GM21390 (cell line): ENCODE measurements at regions not wholly inside any gene's neighbourhood (a gene's known extent, or its start where the extent isn't known, plus 50 kb on each side); places are given as distances from the start of the nearest gene placed in this dataset.

ENCODE experiments used
- ATAC-seq: cut with Tn5 transposase; IDR thresholded peaks from one replicate; pipeline ENCODE4 v1.9.1; 2021; ENCODE audit not compliant: unreplicated experiment

DNA sequence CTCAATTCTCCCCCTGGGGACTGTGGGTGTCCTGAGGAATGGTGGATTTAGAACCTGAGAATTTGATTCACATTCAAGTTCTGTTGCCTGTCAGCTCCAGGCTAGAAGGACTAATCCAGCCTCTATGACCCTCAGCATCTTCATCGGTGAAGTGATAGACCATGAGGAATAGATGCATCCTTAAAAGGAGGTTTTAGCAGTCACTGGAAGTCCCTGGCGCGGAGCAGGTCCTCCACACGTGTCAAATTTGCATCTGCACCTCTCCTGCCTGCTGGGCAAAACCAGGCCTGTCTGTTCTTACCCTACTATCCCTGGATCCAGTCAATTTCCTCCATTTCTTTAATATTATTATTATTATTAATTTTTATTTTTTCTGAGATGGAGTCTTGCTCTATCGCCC lies 808.4 kb downstream of the TBC1D22A start:
- ATAC-seq = no peak

DNA sequence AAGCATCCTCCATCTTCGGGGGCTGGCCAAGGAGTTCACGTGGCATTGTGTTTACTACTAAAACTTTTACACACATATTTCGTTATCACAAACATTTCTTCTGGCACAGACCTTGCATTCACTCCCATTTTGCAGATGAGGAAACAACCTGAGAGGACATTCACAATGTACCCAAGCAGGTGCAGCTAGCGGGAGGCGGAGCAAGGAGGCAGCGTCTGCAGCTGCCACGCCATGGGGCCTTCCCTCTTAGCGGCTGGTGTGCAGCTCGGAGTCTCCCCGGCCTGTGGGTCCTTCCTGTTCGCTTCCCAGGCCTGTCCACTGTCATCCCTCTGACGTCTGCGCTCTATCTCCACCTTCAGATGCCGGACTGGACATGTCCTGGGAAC lies 807.8 kb downstream of the TBC1D22A start:
- no peak for ATAC-seq

DNA sequence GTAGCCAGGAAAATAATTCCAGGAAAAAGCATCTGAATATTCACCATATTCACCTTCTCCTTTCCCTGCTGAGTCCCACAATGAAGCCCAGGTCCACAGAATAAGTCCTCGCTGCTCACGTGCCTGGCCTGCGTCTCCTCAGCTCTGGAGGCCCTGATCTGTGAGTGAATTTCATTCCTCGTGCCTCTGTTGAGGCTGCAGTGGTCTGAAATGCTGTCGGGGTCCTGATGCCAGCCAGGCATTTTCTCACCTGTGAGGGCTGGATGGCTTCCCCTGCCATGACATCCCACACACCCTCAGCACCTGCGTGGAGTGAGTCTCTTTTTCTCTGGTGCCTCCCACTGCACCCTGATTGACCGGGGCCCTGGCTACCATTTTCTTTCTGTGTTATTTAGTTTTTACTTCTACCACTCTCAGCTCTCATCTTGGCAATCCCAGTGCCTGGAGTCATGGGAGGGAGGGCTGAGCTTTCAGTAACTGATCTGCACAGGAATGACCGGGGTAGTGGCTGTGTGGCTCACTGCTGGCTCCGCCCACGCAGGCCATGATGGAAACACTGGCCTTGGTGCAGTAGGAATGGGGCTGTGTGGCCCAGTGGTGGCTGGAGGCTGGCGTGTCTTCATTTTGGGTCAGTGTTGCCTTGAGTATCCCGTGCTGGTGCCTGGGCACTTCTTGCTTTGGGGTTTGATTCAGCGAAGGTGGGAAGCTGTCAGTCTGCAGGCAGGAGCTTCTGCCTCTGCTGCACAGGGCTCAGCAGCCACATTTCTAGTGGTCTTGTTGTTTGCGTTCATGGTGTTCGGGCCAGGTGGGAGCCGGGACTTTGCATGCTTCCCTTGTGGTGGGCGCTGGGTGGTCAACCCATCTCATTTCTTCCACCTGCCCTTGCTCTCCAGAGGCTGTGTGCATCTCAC lies 807.2 kb downstream of the TBC1D22A start:
- ATAC-seq = no peak

DNA sequence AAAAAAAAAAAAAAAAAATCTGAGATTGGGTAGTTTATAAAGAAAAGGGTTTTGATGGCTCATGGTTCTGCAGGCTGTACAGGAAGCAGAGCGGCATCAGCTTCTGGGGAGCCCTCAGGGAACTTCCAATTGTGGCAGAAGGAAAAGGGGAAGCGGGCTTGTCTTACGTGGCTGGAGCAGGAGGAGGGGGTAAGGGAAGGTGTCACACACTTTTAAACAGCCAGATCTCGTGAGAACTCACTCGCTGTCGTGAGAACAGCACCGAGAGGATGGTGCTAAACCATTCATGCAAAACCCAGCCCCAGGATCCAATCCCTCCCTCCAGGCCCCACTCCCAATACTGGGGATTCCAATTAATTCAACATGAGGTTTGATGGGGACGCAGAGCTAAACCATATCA lies 806.2 kb downstream of the TBC1D22A start:
- no peak for ATAC-seq

DNA sequence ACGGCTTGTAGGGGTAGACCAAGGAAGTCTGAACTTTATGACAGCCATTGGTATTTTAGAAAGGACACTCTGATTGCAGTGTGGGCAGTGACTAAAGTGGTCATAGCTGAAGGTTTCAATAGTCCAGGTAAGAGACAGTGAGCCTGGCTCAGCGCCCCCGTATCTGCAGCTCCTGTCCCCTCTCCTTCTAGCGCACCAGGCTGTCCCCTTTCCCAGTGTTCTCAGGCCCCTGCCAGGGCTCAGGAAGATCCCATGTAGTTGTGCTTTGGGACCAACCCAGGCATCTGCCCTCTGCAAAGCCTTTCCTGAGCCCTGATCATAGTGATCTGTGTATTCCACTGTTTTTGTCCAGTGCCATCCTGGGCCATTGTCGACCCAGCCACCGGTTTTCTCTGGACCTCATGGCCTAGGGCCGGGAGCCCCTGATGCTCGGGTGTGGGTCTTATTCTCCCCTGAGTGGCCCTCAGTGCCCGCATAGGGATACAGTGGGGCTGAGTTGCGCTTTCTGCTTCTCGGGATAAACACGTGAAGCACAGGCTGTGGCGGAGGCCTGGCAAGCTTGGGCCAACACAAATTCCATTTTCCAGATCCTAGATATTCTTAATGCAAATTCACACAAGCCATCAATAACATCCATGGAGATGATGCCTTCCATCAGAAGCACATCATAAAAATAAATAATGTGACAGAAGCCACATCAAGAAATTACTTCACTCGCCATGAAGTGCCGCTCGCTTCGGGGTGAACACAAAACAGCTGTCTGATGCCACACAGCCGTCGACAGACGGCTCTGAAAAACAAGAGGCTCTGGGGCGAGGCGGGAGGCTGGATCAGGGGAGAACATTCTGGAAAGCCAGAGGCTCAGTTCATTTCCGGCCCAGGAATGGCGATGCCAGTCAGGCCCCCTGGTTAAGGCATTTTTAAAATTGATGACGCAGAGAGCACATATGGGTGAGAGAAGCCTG lies 805.0 kb downstream of the TBC1D22A start:
- no peak for ATAC-seq

DNA sequence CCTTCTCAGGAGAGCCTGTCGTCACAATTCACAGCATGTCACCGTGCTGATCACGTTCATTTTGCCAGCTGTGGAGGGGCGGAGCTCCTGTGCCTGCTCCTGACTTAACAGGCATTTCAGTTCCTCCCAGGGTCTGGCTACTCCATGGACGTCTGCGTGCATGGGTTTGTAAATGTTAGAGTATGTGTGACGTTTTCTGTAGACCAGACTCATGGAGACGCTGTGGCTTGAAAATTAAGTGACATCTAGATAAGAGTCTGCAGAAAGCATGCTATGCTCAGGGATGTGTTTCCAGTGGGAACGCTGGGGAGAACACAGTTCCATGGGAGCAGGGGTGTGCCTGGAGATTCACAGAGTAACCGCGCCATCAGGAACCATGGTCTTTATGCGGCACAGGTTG lies 804.0 kb downstream of the TBC1D22A start:
- ATAC-seq = no peak

DNA sequence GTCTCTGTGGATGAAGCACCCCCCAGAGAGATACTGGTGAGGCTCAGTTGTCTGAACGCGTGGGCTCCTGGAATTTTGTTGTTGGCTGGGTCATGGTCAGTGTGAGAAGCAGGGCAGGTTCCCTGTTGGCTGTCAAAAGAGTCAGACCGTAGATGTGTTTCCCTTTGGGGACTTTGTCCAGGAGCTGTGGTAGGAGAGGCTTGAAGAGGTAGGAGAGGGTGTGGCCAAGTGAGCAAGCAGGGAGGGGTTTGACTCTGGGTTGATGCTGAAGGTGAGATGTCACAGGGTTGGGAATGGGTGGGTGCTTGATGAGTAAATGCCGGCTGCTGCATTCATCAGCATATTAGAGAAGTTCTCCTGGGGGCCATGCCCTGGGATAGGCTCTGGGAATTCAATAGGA lies 803.2 kb downstream of the TBC1D22A start:
- no peak for ATAC-seq

DNA sequence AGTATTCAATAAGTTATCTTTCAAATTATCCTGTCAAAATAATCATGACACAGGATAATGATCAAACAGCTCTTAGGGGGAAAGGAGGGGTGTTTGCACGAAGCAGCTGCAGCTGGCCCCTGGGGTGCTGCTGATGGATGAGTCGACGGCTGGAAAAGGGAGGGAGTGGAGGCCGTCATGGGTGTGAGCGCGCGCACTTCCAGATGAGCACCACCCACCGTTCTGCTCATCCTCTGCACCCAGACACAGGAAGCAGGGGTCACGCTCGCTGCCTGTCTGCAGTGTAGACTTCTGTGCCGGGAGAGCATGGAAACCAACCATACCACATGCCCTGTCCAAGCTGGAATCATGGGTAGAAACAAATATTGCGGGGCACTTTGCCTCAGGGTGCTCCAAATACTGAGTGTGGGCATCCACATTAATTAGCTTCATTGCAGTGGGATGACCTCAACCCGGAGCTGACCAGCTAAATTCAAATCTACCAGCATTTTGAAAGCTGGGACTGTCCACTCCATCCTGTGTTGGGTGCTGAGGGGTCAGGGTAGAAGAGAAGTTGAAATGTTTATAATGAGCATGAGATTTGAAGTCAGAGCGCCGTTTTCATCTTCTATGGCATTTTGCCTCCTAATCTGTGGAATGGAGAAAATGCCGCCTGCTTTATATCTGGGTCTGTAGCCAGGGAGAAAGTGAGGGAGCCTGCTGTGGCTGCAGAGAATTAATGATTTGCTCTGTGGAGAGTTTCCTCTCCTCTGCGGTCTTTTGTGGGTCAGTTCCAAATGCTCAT lies 802.4 kb downstream of the TBC1D22A start:
- no peak for ATAC-seq

DNA sequence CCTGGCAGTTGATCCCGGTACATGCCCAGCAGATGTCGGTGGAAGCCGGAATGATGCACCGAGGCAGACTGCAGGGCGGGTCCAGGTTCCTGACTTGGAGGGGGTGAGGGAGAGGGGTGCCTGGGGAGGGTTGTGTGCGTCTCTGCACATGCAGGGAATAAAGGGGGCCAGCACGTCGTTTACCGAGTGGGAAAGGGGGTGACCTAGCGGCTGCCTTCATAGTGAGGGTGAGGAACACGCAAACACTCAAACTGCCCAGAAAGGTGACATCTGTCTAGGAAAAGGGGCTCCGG lies 801.7 kb downstream of the TBC1D22A start:
- no peak for ATAC-seq

DNA sequence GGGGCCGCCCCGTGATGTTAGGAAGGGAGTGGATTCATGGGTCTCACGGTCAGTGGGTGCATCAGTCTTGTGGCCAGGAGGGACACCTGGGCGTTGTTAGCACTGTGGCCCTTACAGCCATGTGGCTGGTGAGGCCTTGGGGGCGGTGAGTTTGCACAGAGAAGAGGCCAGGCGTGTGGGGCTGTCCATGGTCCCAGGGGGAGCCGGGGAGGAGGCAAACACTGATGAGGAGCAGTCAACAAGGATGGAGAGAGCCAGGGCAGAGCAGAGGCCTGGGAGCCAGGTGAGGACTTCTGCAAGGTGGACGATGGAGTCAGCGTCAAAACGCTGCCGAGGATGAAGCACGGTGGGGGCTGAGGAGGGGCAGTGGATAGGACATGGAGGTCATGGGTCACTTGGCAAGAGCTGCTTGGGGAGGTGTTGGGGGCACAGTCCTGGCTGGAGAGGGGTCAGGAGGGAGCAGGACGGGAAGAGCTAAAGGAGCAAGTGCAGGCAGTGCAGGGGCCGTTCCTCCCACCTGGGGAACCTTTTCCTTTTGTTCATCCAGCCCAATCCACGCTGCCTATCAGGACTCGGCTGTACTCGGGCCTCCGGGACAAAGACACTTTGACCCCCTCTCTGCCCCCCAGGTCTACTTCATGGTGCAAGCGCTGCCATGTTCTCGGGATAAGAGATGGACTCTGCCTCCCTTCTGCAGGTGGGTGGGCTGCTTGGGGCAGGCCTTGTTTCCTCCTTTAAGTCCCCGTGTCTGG lies 801.1 kb downstream of the TBC1D22A start:
- no peak for ATAC-seq

DNA sequence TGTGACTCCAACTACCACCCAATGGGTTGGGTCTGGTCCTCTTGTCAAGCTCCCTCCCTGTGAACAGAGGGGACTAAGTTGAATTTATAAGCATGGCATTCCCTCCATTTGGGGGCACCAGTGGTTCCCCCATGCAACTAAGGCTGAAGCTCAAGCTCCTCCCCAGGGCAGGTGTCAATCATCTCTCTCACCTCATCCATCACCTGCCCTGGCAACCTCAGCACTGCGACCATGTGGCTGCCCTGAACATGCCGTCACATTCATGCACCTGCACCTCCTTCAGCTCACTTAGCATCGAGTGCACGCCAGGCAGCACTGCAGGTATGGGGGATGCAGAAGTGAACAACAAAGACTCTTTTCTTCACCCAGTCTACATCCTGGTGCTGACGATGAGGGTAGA lies 799.3 kb downstream of the TBC1D22A start:
- no peak for ATAC-seq

DNA sequence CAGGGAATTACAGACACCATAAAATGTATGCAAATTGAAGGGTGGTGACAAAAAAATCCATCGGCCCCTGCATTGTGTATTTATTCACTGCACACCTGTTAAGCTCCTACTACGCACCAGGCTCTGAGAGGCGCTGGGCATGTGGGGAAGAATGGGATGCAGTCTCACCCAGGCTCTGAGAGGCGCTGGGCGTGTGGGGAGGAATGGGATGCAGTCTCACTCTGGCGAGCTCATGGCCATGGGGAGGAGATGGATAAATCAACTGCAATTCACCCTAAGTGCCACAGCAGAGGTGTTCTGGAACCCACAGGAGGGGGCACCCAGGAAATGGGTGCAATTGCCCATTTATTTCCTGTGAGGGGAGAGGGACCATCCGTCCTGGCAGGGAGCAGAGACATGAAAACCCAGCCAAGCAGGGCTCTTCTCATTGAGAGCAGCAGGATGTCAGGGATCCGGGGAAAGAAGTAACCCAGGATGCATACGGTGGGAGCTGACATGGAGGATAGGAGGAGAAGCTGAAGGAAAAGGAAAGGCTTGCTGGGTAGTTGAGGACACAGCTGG lies 798.7 kb downstream of the TBC1D22A start:
- ATAC-seq = no peak

DNA sequence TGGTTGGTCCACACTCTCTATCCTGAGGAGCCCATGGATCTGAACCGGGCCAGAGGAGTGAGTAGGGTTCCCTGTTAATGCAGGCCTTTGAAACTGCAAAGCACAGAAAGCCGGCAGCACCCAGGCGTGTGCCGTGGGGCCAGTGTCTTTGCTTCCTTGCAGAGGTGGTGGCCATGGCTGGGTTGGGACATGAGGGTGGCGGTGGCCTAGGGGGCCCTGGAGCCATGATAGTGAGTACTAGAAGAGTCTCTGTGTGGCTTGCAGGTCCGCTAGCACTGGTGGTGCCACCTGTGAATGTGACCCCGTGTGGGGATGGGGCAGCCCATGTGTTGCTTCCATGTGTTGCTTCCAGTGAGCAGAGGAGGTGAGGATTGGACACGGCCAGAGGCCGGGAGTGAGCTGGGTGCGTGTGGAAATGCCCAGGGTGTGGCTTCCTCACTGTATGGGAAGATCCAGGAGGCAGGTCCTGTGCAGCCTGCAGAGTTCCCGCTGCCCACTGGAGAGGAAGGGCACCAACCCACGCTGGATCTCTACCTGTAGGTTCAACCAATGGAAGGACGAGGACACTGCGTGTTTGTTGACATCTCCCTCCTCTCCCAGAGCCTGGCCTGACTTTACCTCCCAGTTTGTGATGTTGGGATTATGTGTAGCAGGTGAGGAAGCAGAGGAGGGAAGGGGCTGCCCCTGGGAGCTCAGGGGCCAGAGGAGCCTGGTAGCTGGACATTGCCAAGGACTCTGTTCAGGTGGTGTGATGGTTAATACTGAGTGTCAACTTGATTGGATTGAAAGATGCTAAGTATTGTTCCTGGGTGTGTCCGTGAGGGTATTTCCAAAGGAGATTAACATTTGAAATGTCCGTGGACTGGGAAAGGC lies 796.6 kb downstream of the TBC1D22A start:
- no peak for ATAC-seq

DNA sequence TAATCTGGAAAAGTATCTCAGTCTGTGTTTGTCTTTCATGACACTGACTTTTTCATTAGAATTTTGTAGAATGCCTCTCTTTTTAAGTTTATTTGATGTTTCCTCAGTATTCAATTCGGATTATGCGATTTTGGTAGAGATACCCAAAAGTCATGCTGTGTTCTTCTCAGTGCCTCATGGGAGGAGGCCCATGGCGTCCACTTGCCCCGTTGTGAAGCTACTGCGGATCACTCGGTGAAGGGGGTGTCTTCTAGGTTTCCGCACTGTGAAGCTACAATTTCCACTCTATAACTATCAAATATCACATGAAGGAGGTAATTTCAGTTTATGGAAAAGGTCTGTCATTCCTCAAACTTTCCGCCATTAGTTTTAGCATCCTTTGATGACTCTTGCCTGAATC lies 794.0 kb downstream of the TBC1D22A start:
- ATAC-seq = no peak

DNA sequence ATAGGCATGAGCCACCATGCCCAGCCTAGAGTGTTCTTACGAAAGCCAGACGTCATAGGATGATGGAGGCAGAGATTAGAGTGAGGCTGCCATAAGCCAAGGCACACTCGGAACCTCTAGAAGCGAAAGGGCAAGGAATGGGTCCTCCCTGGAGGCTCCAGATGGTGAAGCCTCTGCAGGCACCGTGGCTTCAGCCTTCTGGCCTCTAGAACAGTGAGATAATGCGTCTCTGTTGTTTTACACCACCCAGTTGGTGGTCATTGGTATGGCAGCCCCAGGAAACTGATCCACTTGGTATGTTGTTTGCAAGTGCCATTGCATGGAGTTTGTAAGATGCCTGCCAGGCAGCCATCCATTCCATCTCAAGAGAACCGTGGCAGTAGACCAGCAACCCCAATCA lies 791.0 kb downstream of the TBC1D22A start:
- ATAC-seq = no peak

DNA sequence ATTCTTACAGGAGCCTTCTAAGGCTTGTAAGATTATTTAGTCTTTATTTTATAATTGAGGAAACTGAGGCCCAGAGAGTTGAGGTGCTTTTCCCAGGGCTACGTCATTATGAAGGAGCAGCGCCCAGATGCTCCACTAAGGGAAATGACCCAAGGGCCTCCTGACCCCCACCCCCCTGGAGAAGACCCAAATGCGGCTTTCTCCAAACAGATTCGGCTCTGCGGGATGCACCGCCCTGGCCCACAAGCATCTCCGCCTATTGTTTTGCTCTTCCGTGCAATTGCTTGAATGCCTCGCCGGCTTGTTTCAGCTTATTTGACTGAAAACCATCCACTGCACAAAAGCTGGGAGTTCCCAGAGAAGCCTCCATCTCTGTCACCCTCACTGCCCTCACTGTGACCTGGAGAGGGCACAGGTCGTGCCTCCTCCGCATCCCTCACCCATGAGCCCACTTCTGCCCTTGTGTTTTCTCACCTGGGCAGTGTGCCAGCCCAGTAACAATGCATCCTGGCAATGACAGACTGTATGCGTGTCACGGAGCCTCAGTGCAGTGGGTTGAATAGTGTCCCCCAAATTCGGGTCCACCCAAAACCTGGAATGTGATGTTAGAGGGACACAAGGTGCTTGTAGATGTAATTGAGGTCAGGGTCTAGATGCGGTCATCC lies 790.2 kb downstream of the TBC1D22A start:
- ATAC-seq = no peak

DNA sequence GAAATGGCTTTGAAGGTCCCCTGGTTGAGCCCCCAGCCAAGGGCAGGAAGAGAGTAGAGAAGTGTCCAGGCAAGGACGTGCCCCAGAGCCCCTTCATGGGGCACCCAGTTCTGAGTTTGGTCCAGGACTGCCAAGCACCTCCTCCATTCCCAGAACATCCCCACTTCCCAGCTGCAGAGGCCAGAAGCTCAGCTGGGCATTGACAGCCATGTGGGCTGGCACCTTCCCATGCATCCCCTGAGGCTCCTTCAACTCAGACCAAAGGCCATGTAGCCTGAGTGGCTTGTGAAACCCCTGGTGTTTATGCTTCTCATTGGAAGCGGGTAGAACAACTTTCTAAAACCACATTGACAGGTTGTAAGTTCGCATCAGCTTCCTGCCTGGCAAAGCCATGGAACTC lies 789.6 kb downstream of the TBC1D22A start:
- no peak for ATAC-seq

DNA sequence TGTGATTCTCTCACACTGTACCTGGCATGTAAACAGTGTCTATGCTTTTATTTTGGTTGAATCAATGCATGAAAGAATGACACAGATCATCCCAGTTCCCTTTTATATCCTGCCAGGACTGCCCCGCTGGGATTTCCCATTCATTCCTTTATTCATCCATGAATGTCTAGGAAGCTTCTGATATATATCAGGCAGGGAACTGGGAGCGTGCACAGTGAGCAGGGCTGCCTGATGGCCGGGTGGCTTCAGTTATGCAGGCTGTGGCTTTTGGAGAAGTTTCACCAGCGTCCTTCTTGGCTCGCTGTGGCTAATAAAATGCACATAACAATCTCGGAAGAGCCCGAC lies 789.0 kb downstream of the TBC1D22A start:
- ATAC-seq = no peak
